Vagina (tissue), 2 donors: ENCODE measurements at regions not wholly inside any gene's neighbourhood (a gene's known extent, or its start where the extent isn't known, plus 50 kb on each side); places are given as distances from the start of the nearest gene placed in this dataset.

Source experiments
- DNase-seq, 2 donors: peaks; one replicate each; pipeline ENCODE4 v3.0.0-alpha.2; 2017; ENCODE audit errors: extremely low spot score in 2 of 2
- H3K27ac ChIP-seq: fragments of 200-600 bp; sonication (generic); one replicate; pipeline ENCODE4 v1.5.1; 2019
- H3K27me3 ChIP-seq: fragments of 200-600 bp; sonication (generic); one replicate; pipeline ENCODE4 v1.5.1; 2019
- H3K36me3 ChIP-seq, 2 donors: fragments of 200-600 bp; sonication (generic); one replicate each; pipeline ENCODE4 v1.5.1; 2017 to 2019
- H3K4me1 ChIP-seq: fragments of 200-600 bp; sonication (generic); one replicate; pipeline ENCODE4 v1.5.1; 2019
- H3K4me3 ChIP-seq, 2 donors: fragments of 200-600 bp; sonication (generic); 1 replicate in 1 of 2; 2 replicates in 1 of 2; pipeline ENCODE4 v1.5.1; 2016 to 2019
- H3K9me3 ChIP-seq: fragments of 200-600 bp; sonication (generic); one replicate; pipeline ENCODE4 v1.5.1; 2019
- POLR2A ChIP-seq, 2 donors: fragments of 450-650 bp; IDR thresholded peaks; one replicate each; pipeline ENCODE4 v1.6.1; 2017; ENCODE audit warnings: antibody characterized with exemption in 2 of 2, mild to moderate bottlenecking in 2 of 2, moderate library complexity in 2 of 2
- POLR2AphosphoS5 ChIP-seq, 2 donors: sonication (generic); formaldehyde crosslinking; IDR thresholded peaks; one replicate each; pipeline ENCODE4 v1.9.0; 2017; ENCODE audit warnings: antibody characterized with exemption in 2 of 2, mild to moderate bottlenecking in 2 of 2, low read depth in 1 of 2; ENCODE audit not compliant: insufficient read depth in 1 of 2
- intact Hi-C: fragments of 100-400 bp; cut with DNase I; formaldehyde crosslinking; loops from one replicate; pipeline ENCODE4 v1.15.1; 2023
- TF ChIP-seq, protein P1 (sequence below), 3 experiments: fragments of 450-650 bp in 2 of 3; fragments of 200-600 bp in 1 of 3; sonication (generic) in 1 of 3; IDR thresholded peaks; one replicate each; pipeline ENCODE4 v1.5.1; 2017 to 2019; ENCODE audit warnings: antibody characterized with exemption in 3 of 3, mild to moderate bottlenecking in 2 of 3, moderate library complexity in 2 of 3

DNA sequence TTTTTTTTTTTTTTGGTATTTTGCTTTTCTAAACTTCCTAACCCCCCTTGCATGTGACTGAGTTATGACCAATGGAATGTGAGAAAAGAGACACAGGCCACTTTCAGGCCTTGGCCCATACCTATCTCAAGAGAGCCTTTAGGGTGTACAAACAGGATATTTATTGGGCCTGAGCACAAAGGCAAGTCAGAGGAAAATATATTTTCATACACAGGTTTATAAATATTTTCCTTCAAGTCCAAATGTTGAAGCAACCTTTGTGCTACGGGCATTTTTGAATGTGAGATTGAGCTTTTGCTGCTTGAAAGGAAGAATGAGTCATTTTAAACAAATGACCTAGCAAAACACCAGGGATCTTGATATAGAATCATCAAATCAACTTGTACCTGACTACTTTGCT is 228.6 kb upstream of the E2F7 start:
- Histone ChIP-seq H3K27me3 (no peaks in the 10 kb centered on the region), H3K27ac (no peak overlapping the region), H3K4me3 (no peak overlapping the region), H3K9me3 (no peaks in the 10 kb centered on the region), H3K4me1 (no peaks in the 10 kb centered on the region), H3K36me3 (no peaks in the 10 kb centered on the region)
- no peak for TF ChIP-seq POLR2AphosphoS5 (IDR thresholded peaks at IDR 0.05; ENCODE audit: insufficient read depth in 1 of 2, low read depth in 1 of 2)
- TF ChIP-seq POLR2A (IDR thresholded peaks at IDR 0.05): no peak
- TF ChIP-seq, protein P1, sequence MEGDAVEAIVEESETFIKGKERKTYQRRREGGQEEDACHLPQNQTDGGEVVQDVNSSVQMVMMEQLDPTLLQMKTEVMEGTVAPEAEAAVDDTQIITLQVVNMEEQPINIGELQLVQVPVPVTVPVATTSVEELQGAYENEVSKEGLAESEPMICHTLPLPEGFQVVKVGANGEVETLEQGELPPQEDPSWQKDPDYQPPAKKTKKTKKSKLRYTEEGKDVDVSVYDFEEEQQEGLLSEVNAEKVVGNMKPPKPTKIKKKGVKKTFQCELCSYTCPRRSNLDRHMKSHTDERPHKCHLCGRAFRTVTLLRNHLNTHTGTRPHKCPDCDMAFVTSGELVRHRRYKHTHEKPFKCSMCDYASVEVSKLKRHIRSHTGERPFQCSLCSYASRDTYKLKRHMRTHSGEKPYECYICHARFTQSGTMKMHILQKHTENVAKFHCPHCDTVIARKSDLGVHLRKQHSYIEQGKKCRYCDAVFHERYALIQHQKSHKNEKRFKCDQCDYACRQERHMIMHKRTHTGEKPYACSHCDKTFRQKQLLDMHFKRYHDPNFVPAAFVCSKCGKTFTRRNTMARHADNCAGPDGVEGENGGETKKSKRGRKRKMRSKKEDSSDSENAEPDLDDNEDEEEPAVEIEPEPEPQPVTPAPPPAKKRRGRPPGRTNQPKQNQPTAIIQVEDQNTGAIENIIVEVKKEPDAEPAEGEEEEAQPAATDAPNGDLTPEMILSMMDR (IDR thresholded peaks at IDR 0.05): no peak
- DNase-seq: no peak
- intact Hi-C loops: no loop called here

DNA sequence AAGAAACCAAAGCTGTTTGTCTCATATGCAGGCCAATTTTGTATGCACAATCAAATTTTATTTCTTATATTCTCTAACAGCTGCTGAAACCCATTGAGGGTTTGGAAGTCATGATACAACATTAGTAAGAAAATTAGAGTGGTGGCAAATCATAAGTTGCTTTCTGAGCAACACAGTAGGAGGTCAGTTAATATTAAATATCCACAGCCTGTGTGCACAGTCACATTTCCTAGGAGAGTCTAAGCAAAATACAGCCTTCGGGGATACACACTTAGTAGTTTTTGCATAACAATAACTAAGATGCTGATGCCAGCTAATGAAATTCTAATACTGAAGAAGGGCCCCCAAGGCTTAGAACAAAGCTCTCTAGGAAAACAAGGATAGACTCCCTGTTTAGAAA is 209.6 kb upstream of the E2F7 start:
- Histone ChIP-seq H3K36me3 (no peaks in the 10 kb centered on the region), H3K4me3 (no peak overlapping the region), H3K27me3 (no peaks in the 10 kb centered on the region), H3K9me3 (no peaks in the 10 kb centered on the region), H3K4me1 (no peaks in the 10 kb centered on the region), H3K27ac (no peak overlapping the region)
- intact Hi-C loops: no loop called here
- no peak for DNase-seq
- TF ChIP-seq, protein P1 (IDR thresholded peaks at IDR 0.05): no peak
- no peak for TF ChIP-seq POLR2A (IDR thresholded peaks at IDR 0.05)
- no peak for TF ChIP-seq POLR2AphosphoS5 (IDR thresholded peaks at IDR 0.05; ENCODE audit: insufficient read depth in 1 of 2, low read depth in 1 of 2)

DNA sequence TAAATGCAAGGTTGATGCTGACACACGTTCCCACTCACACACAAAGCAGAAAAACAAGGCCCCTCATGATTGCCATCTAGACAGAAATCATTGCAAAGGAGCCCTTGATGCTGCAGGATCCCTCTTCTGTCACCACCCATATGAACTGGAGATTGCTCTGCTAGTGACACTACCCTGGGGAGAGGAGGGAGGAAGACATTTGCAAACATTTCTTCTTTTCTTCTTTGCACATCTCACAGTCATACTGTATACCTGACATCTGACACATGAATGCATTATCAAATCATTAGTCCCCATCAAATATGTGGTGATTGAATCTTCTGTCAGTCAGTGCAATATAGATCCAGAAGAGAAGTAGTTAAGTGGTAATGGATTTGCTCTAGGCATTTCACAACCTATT is 208.5 kb upstream of the E2F7 start:
- Histone ChIP-seq H3K4me1 (no peaks in the 10 kb centered on the region), H3K9me3 (no peaks in the 10 kb centered on the region), H3K36me3 (no peaks in the 10 kb centered on the region), H3K27ac (no peak overlapping the region), H3K27me3 (no peaks in the 10 kb centered on the region), H3K4me3 (no peak overlapping the region)
- no peak for DNase-seq
- intact Hi-C loops: no loop called here
- TF ChIP-seq POLR2A (IDR thresholded peaks at IDR 0.05) (no peak), POLR2AphosphoS5 (IDR thresholded peaks at IDR 0.05; ENCODE audit: insufficient read depth in 1 of 2, low read depth in 1 of 2) (no peak)
- TF ChIP-seq, protein P1 (IDR thresholded peaks at IDR 0.05): no peak

DNA sequence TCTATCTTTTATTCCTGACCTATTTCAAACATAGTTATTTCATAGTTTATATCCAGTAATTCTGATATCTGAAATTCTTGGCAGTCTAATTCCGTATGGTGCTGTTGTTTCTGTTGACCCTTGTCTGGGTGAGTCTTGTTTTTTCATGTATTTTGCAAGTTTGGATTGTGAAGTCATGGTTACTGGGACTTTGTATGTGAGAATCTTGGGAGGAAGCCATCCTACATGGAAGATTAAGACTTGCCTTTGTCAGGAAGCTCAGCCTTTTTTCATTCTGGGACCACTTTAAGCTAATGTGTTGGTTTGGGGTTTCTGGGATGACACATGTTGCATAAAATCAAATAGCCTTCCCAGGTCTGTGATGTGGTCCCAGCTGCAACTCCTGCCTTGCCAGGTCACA is 191.6 kb upstream of the E2F7 start:
- DNase-seq: no peak
- Histone ChIP-seq H3K9me3 (no peaks in the 10 kb centered on the region), H3K36me3 (no peaks in the 10 kb centered on the region), H3K4me3 (no peak overlapping the region), H3K27ac (no peak overlapping the region), H3K4me1 (no peaks in the 10 kb centered on the region), H3K27me3 (no peaks in the 10 kb centered on the region)
- no peak for TF ChIP-seq POLR2AphosphoS5 (IDR thresholded peaks at IDR 0.05; ENCODE audit: insufficient read depth in 1 of 2, low read depth in 1 of 2)
- TF ChIP-seq POLR2A (IDR thresholded peaks at IDR 0.05): no peak
- TF ChIP-seq, protein P1 (IDR thresholded peaks at IDR 0.05): no peak
- intact Hi-C loops: no loop called here

DNA sequence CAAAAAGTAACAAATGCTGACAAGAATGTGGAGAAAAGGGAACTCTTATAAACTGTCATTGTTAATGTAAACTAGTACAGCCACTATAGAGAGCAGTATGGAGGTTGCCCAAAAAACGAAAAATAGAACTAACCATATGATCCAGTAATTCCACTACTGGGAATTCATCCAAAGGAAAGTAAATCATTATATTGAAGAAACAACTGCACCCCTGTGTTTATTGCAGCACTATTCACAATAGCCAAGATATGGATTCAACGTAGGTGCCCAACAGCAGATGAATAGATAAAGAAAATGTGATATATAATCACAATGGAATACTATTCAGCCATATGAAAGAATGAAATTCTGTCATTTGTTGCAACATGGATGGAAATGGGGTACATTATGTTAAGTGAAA is 188.0 kb upstream of the E2F7 start:
- intact Hi-C loops: no loop called here
- DNase-seq: no peak

More for the DNA sequence above, 188.0 kb upstream of the E2F7 start:
- no peaks in the 10 kb centered on the region for H3K27me3 ChIP-seq
- H3K36me3 ChIP-seq: no peaks in the 10 kb centered on the region
- H3K4me1 ChIP-seq: no peaks in the 10 kb centered on the region
- no peak for TF ChIP-seq POLR2AphosphoS5 (IDR thresholded peaks at IDR 0.05; ENCODE audit: insufficient read depth in 1 of 2, low read depth in 1 of 2)
- TF ChIP-seq POLR2A (IDR thresholded peaks at IDR 0.05): no peak
- TF ChIP-seq, protein P1 (IDR thresholded peaks at IDR 0.05): no peak
- H3K4me3 ChIP-seq: no peak overlapping the region
- H3K9me3 ChIP-seq: no peaks in the 10 kb centered on the region
- H3K27ac ChIP-seq: no peak overlapping the region
